DMS 273 treated with DMSO at 0.1 percent for 48 hours (cell line): ENCODE measurements at regions not wholly inside any gene's neighbourhood (a gene's known extent, or its start where the extent isn't known, plus 50 kb on each side); places are given as distances from the start of the nearest gene placed in this dataset.
"Not testable (repeated sequence)": the region's sequence is repeated elsewhere in the genome, so short reads cannot be mapped to it uniquely, and the experiment has no call there.

Source experiments
- DNase-seq: peaks from one replicate; lab custom pipeline; 2025; lab: John Stamatoyannopoulos, UW

DNA sequence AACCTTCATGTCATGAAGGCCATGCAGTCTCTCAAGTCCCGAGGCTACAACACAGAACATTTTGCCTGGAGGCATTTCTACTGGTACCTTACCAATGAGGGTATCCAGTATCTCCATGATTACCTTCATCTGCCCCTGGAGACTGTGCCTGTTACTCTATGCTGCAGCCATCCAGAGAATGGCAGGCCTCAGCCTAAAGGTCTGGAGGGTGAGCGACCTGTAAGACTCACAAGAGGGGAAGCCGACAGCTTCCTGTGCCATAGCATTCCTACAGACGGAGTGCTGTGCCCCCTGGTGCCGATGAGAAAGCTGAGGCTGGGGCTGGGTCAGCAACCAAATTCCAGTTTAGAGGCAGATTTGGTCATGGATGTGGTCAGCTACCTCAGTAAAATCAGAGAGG, 51.3 kb upstream of the CADPS start:
- DNase-seq: no peak

DNA sequence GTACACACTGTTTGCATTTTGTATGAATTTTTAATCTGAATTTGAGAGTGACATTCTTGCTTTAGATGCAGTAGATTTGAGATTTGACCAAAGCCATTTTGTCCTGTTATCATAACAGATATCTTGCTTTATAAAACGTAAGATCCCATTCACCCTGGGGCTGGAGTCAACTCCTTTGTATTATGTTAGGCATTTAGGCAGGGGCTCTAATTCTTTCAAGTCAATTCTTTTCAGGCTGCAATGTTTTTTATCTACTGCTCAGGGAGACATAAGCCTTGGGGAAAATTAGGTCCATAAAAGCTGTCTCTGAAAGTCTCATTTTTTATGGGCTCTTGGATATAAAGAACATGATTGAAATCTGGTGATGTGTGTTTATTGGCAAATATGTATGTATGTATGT, 53.0 kb upstream of the CADPS start:
- no peak for DNase-seq

DNA sequence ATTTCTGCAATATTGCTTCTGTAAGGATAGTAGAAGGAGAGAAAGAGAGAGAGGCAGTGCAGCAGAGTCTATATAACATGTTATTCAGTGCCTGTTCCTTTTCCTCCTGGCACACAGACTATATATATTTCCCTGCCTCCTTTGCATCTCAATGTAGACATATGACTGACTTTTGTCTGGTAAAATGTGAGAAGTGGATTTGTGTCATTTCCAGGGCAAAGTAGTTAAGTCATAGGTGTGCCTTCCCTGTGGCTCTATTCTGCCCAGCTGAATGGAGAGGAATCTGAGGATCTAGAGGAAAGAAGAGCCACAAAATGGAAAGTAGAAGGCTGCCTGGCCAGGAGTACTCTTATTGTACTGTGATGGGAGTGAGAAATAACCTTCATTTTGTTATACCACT, 54.6 kb upstream of the CADPS start:
- DNase-seq: no peak

DNA sequence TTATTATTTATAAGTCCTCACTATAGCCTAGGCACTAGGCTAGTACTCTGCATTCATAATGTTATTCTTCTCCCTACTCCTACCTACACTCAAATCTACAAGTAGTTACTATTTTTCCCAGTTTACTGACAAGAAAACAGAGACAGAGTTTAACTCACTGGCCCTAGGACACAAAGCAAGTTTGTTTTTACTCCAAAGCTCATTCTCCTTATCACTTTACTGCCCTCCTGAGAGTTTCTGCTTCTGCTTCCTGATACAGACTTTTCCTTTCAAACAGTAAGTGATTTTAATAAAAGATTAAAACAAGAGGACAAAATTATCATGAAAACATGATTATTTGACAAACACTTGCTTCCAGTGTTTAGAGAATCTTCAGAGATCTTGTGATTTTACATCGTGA, 60.6 kb upstream of the CADPS start:
- no peak for DNase-seq

DNA sequence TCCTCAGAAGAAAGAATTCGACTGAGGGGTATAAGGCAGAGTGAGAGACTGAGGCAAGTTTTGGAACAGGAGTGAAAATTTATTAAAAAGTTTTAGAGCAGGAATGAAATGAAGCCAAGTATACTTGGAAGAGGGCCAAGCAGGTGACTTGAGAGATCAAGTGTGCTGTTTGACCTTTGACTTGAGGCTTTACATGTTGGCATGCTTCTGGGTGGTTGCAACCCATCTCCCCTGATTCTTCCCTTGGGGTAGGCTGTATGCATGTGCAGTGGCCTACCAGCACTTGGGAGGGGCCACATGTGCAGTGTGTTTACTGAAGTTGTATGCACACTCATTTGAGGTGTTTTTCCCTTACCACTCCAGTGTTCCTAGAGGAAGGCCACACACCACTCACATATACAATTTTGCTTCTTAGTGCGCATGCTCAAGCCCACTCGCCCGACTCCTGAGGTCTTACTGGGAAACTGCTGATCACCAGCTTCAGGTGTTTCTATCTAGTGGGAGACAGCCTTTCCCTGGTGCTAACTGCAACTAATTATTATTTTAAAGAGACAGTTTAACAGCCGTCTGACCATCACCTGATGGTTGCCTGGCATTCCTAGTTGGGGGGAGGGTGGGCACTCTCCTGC, 61.5 kb upstream of the CADPS start:
- DNase-seq: no peak

DNA sequence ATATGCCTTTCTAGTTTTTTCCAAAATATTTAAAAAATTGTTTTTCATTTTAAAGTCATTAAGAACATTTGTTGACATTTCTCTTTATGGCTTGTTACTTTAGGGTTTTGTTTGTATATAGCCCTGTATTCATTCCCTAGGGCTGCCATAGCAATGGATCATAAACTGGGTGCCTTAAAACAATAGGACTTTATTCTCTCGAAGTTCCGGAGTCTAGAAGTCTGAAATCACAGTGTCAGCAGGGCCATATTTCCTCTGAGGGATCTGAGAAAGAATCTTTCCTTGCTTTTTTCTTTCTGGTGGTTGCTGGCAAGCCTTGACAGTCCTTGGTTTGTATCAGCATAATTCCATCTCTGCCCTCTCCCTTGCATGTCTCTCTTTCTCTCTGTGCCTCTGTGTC, 63.4 kb upstream of the CADPS start:
- no peak for DNase-seq

DNA sequence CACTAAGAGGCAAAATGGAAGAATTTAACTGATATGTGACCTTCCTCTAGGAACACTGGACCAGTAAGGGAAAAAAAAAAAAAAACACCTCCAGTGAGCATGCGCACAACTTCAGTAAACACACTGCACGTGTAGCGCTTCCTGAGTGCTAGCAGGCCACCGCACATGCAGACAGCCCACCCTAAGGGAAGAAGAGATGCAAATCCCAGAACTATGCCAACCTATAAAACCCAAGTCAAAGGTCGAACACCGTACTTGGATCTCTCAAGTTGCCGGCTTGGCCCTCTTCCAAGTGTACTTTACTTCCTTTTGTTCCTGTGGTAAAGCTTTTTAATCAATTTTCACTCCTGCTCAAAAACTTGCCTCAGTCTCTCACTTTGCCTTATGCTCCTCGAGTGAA, 64.5 kb upstream of the CADPS start:
- no peak for DNase-seq

DNA sequence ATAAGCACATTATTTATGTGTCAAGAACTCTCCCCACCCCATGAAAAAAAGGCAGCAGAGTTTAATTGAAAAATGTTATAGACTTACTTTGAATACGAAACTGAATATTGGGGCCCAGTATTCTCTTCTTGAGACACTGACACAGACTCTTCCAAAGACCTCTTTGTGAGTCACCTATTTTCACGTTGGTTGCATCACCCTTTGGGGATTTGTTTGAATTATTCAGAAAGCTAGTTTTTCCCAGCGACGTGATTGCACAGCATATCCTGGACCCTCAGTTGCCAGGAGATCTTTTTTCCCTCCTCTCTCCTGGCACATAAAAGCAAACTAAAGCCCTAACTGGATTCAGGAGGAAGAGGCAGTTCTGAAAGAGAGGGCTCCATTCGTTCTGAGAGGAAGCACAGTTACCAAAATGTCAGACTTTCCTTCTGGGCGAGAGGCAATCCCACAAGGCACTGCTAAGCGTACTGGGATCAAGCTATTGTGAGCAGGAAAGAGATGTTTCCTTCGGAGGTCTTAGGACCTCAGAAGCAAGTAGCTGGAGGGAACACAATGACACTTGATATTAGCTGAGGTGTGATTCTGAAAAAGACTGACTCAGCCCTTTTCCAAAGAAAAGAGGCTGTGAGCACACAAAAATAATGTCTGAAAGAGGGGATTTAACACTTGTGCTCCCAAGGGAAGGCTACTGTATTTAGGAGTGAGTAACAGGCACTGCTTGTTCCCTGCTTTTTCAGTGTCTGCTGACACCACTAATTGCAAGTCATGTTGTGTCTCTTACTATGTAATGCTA, 65.8 kb upstream of the CADPS start:
- no peak for DNase-seq

DNA sequence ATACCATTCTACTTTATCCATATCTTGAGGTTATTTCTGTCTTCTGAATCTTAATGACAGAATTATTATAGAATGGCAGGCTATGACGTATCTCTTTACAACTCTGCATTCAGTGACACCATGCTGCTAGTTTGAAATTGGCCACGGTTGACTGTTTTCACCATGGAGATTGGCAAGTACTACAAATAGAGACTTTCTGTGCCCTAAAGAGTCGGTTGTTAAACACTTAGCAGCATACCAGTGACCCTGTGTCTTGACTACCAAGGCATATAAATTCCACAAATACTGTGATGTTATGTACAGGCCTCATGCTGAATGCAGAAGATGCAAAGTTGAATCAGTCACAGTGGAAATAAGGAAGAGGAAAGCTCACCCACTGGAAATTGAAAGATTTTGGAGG, 67.0 kb upstream of the CADPS start:
- no peak for DNase-seq

DNA sequence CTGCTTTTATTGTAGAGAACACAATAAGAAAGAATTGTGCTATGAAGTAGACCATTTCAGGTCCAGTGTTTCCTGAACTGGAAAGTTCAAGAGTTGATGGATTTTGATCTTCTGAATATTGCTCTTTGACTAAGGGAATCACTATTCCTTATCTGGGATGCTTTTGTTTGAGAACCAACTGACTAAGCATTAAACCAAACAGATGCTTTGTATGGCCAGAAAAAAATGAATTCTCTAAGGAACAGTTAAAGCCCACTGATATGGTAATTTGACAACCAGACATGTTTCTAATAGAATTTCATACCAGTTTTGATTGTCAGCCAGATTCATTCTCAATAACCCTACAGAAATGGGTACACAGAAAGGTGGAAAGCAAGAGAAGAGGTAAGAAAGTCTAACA, 67.5 kb upstream of the CADPS start:
- no peak for DNase-seq

DNA sequence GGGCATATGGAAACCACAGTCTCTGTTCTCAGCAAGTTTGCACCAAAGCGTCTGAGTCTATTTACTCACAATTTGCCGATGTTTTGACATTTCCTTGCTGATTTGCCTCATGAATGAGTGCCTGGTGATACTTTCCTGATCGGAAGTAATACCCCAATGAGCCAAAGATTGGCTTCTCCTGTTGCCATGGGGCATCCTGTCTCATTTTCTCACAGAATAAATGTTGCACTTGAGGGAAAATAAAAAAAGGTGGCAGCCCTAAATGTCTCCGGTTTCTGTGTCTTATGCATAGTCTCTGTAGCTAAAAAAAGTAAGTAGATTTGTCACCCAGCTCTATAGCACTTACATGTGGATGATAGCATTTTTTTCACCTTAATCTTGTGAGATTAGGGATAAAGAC, 73.7 kb upstream of the CADPS start:
- DNase-seq: no peak

DNA sequence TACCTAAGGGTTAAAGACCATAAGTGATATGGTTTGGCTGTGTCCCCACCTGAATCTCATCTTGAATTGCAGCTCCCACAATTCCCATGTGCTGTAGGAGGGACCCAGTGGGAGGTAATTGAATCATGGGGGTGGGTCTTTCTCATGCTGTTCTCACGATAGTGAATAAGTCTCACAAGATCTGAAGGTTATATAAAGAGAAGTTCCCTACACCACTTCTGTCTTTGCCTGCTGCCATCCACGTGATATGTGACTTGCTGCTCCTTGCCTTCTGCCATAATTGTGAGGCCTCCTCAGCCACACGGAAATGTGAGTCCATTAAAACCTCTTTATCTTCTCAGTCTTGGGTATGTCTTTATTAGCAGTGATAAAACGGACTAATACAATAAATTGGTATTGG, 75.0 kb upstream of the CADPS start:
- no peak for DNase-seq

DNA sequence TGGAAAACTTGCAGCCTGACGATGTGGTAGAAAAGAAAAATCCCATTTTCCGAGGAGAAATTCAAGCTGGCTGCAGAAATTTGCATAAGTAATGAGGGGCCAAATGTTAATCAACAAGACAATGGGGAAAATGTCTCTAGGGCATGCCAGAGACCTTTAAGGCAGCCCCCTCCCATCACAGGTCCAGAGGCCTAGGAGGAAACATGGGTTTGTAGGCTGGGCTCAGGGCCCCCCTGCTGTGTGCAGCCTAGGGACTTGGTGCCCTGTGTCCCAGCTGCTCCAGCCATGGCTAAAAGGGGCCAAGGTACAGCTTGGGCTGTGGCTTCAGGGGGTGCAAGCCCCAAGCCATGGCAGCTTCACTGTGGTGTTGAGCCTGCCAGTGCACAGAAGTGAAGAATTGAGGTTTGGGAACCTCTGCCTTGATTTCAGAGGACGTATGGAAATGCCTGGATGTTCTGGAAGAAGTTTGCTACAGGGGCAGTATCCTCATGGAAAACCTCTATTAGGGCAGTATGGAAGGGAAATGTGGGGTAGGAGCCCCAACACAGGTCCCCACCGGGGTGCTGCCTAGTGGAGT, 75.9 kb upstream of the CADPS start:
- DNase-seq: no peak

DNA sequence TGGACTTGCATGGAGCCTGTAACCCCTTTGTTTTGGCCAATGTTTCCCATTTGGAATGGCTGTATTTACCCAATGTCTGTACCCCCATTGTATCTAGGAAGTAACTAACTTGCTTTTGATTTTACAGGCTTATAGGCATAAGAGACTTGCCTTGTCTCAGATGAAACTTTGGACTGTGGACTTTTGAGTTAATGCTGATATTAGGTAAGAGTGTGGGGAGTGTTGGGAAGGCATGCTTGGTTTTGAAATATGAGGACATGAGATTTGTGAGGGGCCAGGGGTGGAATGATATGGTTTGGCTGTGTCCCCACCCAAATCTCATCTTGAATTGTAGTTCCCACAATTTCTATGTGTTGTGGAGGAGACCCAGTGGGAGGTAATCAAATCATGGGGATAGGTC, 76.7 kb upstream of the CADPS start:
- DNase-seq: not testable (repeated sequence)

DNA sequence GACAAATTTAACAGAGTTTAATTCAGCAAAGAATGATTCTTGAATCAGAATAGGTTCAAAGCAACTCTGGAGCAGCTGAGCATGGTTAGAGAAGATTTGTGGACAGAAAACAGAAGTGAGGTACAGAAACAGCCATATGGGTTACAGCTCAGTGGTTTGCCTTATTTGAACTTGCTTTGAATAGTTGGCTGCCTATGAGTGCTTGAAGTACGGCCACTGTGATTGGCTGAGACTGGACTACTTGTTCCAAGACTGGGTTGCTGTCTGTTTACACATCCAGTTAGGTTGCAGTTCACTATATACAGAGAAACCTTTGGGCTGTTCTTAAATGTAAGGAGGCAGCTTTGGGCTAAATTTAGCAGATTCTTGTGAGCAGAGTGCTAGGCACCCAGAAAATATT, 79.4 kb upstream of the CADPS start:
- DNase-seq: no peak

DNA sequence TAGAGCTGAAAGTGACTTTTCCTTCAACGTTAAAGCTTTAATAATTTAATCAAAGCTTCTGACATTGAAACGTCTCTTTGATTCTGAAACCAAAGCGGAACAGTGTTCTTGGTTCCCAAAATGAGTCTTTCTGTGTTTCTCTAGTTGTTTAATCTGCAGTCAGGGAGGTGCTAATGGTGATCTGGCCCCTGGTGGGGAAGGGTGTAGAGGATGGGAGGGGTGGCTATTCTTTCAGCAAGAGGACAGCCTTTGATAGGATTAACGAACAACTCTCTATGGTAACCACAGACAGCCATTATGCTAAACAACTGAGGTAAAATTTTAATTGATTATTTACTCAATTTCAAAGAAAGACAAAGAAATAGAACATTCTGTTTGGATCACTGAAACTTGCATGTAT, 79.9 kb upstream of the CADPS start:
- no peak for DNase-seq

DNA sequence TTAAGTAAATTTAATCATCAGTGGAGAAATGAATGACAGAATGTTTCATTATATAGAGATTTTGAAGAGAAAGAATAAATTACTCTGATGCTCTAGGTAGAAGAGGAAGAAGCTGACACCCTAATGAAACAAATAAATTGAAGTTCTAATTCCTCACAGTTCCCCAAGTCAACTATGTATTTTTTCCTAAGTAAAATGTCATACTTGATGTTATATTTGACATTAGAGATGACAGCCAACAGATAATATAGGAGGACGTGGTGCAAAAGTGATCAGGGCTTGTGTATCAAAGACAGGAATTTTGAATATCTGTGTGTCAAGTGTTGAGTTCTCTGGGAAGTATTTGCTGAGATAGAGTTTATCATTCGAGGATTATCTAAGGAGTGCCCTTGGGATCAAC, 81.2 kb upstream of the CADPS start:
- DNase-seq: no peak

DNA sequence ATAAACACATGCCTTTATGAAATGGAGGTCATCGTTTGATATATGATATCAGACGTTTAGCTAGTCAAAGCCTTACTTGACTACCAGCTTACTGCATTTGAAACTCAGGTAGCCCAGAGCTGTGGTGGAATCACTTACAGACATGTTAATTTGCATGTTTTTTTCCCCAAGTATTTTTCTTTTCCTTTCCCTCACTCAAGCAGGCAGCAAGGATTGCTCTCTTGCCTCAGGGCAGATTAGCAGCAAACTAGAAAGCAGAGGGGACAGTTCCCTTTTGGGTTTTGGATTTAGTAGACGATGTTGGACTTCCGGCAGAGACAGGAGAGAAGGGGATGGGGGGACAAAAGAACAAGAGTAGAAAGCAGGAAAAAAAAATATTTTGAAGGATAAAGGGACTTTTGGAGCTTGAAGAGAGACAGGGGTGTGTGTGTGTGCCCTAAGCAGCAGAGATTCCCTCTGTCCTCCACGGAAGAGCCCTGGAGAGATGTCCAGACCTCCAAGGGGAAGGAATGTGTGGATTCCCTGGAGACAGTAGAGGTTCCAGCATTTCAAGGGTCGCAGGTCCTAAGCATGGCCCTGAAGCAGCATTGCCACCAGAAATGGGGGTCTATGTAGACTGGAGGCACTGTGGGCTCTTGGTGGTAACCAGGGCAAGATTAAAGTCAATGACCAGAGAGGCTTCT, 86.8 kb upstream of the CADPS start:
- no peak for DNase-seq

DNA sequence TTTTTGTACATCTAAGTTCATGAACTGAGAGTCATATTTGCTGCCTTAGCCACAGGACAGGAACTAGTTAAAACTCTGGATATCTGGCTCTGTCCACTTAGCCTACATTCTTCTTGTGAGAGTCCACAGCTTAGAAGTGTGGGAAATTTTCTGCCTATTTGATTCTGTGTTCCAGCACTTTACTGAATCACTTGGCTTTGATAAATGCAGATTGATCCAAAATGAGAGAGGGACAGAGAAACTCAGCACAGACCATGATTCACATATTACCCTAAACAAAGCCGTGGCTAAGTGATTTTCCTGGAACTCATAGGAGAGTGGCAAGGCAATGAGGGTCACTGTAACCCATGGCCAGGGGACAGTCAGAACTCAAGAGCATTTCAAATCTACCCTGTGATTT, 87.5 kb upstream of the CADPS start:
- no peak for DNase-seq

DNA sequence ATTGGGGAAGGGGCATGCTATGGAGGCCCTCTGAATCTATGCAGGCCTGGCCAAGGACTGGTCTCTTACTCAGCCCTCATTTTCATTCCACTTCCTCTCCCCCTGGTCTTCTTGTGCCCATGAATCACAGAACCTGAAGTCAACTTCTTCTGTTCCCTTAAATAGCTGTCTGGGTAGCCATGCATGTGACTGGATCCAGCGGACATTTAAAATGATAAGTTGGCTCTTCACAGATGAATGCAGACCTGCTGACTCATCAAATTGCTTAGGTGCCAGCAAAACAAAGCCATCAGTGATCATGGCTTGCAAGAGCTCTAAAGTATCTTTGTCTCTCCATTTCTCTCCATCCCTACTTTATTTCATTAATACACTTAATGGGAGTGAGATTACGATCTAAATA, 90.1 kb upstream of the CADPS start:
- no peak for DNase-seq

DNA sequence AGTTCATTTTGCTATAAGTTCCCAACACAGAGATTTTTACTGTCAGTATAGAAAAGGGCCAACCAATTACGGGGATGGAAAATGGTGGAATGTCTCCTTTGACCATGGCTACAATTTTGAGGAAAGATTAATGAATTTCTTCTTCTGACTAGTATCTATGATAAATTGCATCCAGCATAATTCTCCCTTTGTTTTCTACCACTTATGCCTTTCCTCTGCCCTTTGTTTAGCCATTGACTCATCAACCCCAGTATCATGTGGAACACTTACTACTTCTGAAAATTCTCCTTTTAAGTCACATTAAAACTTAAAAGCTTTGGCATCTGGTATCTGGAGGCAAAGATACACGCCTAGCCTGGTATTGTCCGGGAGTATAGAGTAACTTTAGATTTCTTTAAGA, 92.9 kb upstream of the CADPS start:
- DNase-seq: no peak

DNA sequence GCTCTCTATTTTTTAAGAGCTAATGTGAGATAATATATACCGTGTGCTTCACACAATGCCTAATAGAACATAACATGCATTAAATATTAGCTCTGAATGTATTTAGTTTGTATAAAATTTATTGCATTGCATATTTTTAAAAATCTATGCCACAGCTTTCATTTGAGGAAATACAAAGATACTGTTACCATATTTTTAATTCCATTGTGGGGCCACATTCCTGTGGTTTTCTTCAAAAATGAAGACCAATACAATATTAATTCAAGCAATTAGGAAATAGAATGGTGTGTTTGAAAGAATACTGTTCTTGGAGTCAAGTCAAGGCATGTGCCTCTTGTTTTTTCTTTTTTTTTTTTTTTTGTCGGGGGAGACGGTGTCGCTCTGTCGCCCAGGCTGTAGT, 95.4 kb upstream of the CADPS start:
- no peak for DNase-seq

DNA sequence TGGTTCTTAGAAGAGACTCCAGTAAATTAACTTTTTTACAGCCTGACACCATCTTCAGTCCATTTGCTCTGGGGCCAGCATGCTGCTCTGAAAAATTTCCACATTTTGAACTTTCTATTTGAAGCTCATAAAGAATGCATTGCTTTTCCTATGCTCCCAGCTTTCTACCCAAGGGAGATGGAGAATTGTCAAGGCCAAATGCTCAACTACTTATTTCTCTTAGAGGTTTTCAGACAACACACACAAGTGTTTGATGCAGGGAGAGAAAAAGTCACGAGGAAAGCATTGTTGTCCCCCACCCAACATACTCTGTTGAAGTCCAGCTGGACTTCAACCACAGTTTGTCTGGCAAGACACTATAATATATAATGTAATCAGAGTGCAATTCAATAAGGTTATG, 100.3 kb upstream of the CADPS start:
- no peak for DNase-seq
